Uterus (tissue), 3 donors: ENCODE measurements at regions not wholly inside any gene's neighbourhood (a gene's known extent, or its start where the extent isn't known, plus 50 kb on each side); places are given as distances from the start of the nearest gene placed in this dataset.

Source experiments
- DNase-seq, 2 donors: peaks; one replicate each; pipeline ENCODE4 v3.0.0-alpha.2; 2019 to 2020
- H3K27ac ChIP-seq, 2 donors: fragments of 200-600 bp; sonication (generic); 1 replicate in 1 of 2; 2 replicates in 1 of 2; pipeline ENCODE4 v1.5.1; 2016 to 2018
- H3K27me3 ChIP-seq, 2 donors: fragments of 200-600 bp; sonication (generic); one replicate each; pipeline ENCODE4 v1.5.1; 2018 to 2019; ENCODE audit warnings: control low read depth in 1 of 2
- H3K36me3 ChIP-seq, 2 donors: fragments of 200-600 bp; sonication (generic); one replicate each; pipeline ENCODE4 v1.5.1; 2019; ENCODE audit warnings: control low read depth in 1 of 2
- H3K4me1 ChIP-seq, 2 donors: fragments of 200-600 bp; sonication (generic); one replicate each; pipeline ENCODE4 v1.5.1; 2018 to 2019; ENCODE audit warnings: control low read depth in 1 of 2
- H3K4me3 ChIP-seq, 2 donors: fragments of 200-600 bp; sonication (generic); 1 replicate in 1 of 2; 2 replicates in 1 of 2; pipeline ENCODE4 v1.5.1; 2018 to 2019; ENCODE audit warnings: mild to moderate bottlenecking in 1 of 2
- H3K9me3 ChIP-seq, 2 donors: fragments of 200-600 bp; sonication (generic); one replicate each; pipeline ENCODE4 v1.5.1; 2019; ENCODE audit warnings: control low read depth in 1 of 2
- CTCF ChIP-seq, 4 experiments: fragments of 200-600 bp in 2 of 4; fragments of 450-650 bp in 2 of 4; sonication (generic) in 2 of 4; IDR thresholded peaks; one replicate each; pipeline ENCODE4 v1.5.1; 2016 to 2019; ENCODE audit warnings: antibody characterized with exemption in 4 of 4, mild to moderate bottlenecking in 2 of 4, moderate library complexity in 1 of 4
- POLR2A ChIP-seq, 2 donors: fragments of 450-650 bp; IDR thresholded peaks; one replicate each; pipeline ENCODE4 v1.6.1; 2016; ENCODE audit warnings: antibody characterized with exemption in 2 of 2, mild to moderate bottlenecking in 1 of 2, moderate library complexity in 1 of 2
- intact Hi-C: fragments of 100-400 bp; cut with DNase I; formaldehyde crosslinking; loops from one replicate; pipeline ENCODE4 v1.15.1; 2023; ENCODE audit warnings: low total_unique reads
- donor health status: DM: yes; HTN: yes; CAD: no.

DNA sequence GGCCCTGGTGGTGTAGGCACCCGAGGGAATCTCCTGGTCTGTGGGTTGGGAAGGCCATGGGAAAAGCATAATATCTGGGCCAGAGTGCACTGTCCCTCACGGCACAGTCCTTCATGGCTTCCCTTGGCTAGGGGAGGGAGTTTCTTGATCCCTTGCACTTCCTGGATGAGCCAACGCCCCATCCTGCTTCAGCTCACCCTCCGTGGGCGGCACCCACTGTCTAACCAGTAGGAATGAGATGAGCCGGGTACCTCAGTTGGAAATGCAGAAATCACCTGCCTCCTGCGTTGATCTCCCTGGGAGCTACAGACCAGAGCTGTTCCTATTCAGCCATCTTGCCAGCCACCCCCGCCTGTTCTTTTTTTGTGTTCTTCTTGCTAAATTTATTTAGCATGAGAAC, 134.4 kb downstream of the LEPR start:
- Histone ChIP-seq H3K27me3 (no peaks in the 10 kb centered on the region), H3K9me3 (peaks cover 0 to 4% of the 10 kb centered on the region in 2 donors), H3K4me1 (no peaks in the 10 kb centered on the region), H3K27ac (no peak overlapping the region), H3K4me3 (no peak overlapping the region), H3K36me3 (no peaks in the 10 kb centered on the region)
- intact Hi-C loops, result no loop called here
- no peak for TF ChIP-seq POLR2A (IDR thresholded peaks at IDR 0.05)
- no peak for TF ChIP-seq CTCF (IDR thresholded peaks at IDR 0.05)
- DNase-seq, result no peak

DNA sequence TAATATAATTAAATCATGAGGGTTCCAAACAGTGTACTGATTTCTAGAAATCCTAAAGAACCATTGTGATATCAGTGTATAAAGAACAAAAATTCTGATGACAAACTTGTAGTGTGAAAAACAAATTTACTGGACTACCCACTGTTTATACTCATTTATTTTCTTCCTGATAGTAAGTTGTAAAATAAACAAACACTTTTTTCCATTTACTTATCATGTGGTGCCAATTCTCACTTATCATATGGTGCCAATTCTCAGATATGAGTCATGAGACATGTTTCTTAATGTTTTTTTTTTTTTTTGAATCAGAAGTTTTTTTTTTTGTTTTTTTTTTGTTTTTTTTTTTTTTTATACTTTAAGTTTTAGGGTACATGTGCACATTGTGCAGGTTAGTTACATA, 137.7 kb downstream of the LEPR start:
- Histone ChIP-seq H3K4me1 (no peaks in the 10 kb centered on the region), H3K9me3 (peaks cover 0 to 4% of the 10 kb centered on the region in 2 donors), H3K27me3 (no peaks in the 10 kb centered on the region), H3K27ac (no peak overlapping the region), H3K36me3 (no peaks in the 10 kb centered on the region), H3K4me3 (no peak overlapping the region)
- DNase-seq, result no peak
- intact Hi-C loops, result no loop called here
- TF ChIP-seq POLR2A (IDR thresholded peaks at IDR 0.05) (no peak), CTCF (IDR thresholded peaks at IDR 0.05) (no peak)

GRCh38 chr1:65564493-65564892, 144.0 kb downstream of the LEPR start:
- no peak overlapping the region for H3K27ac ChIP-seq
- no peaks in the 10 kb centered on the region for H3K4me1 ChIP-seq
- H3K27me3 ChIP-seq, result no peaks in the 10 kb centered on the region
- DNase-seq, result no peak
- intact Hi-C loops, result no loop called here
- TF ChIP-seq POLR2A (IDR thresholded peaks at IDR 0.05), result no peak
- no peak for TF ChIP-seq CTCF (IDR thresholded peaks at IDR 0.05)
- H3K36me3 ChIP-seq, result no peaks in the 10 kb centered on the region
- H3K4me3 ChIP-seq, result no peak overlapping the region
- no peaks in the 10 kb centered on the region for H3K9me3 ChIP-seq

- no peaks in the 10 kb centered on the region for H3K9me3 ChIP-seq
- no peak for DNase-seq
- intact Hi-C loops, result no loop called here
- H3K27ac ChIP-seq, result no peak overlapping the region
- H3K4me3 ChIP-seq, result no peak overlapping the region
- no peaks in the 10 kb centered on the region for H3K36me3 ChIP-seq
- H3K4me1 ChIP-seq, result no peaks in the 10 kb centered on the region
- H3K27me3 ChIP-seq, result no peaks in the 10 kb centered on the region
- TF ChIP-seq CTCF (IDR thresholded peaks at IDR 0.05) (no peak), POLR2A (IDR thresholded peaks at IDR 0.05) (no peak)
Observed at GRCh38 chr1:65568285-65568684, 147.8 kb downstream of the LEPR start.

GRCh38 chr1:65572701-65573421, 152.4 kb downstream of the LEPR start:
- Histone ChIP-seq H3K4me1 (no peaks in the 10 kb centered on the region), H3K4me3 (no peak overlapping the region), H3K27ac (no peak overlapping the region), H3K9me3 (no peaks in the 10 kb centered on the region), H3K27me3 (no peaks in the 10 kb centered on the region), H3K36me3 (no peaks in the 10 kb centered on the region)
- intact Hi-C loops, result no loop called here
- TF ChIP-seq POLR2A (IDR thresholded peaks at IDR 0.05) (no peak), CTCF (IDR thresholded peaks at IDR 0.05) (no peak)
- DNase-seq, result no peak
